ENCODE measurements at regions not wholly inside any gene's neighbourhood (a gene's known extent, or its start where the extent isn't known, plus 50 kb on each side); places are given as distances from the start of the nearest gene placed in this dataset.

- POLR2A ChIA-PET = no interaction called here
- intact Hi-C loops (cut with micrococcal nuclease; ENCODE audit: unreplicated experiment) (no loop called here), in situ Hi-C loops (cut with HindIII; ENCODE audit: extremely low pct_ligation_motif_present, low pct_unique_long_range_greater_than_20kb) (no loop called here)
- Histone ChIP-seq H3K79me2 (ENCODE audit: insufficient read depth, low read length) (no peaks in the 10 kb centered on the region), H4K20me1 (ENCODE audit: insufficient read depth, low read length) (no peaks in the 10 kb centered on the region), H3K4me1 (ENCODE audit: insufficient read depth, low read length) (no peaks in the 10 kb centered on the region), H3K27me3 (ENCODE audit: control insufficient read depth in 1 of 2, insufficient read depth in 2 of 2, low read length in 2 of 2) (no peaks in the 10 kb centered on the region; a peak in 1 of 5 replicates), H3K9me3 (ENCODE audit: low read length) (no peaks in the 10 kb centered on the region), H3K4me3 (replicated peaks in 1 of 3; ENCODE audit: insufficient read depth in 1 of 3, low read depth in 2 of 3, low read length in 3 of 3) (no peak overlapping the region), H3K9ac (ENCODE audit: insufficient read depth, low read depth, low read length) (no peak overlapping the region), H3K4me2 (ENCODE audit: low read depth, low read length) (no peak overlapping the region), H3K36me3 (replicated peaks in 1 of 2; ENCODE audit: control insufficient read depth in 1 of 2, insufficient read depth in 2 of 2, low read length in 2 of 2) (no peaks in the 10 kb centered on the region), H2AFZ (ENCODE audit: low read length) (no peak overlapping the region), H3K27ac (ENCODE audit: extremely low read length, insufficient read depth, low read length) (no peak overlapping the region)
- 100% methylated on average over 2 of the region's 2 CpGs for WGBS (ENCODE audit: low lambda C conversion rate)
- CTCF ChIA-PET (ENCODE audit: low intra/inter-chr PET ratio, low total read pairs) = no interaction called here
- TF ChIP-seq NR0B2 (CRISPR knock-in tag; IDR thresholded peaks at IDR 0.05) (no peak), MTF1 (CRISPR knock-in tag; IDR thresholded peaks at IDR 0.05) (no peak), ZBTB10 (CRISPR knock-in tag; IDR thresholded peaks at IDR 0.05; ENCODE audit: borderline replicate concordance) (no peak), MNT (IDR thresholded peaks at IDR 0.05) (no peak)
- no peak for DNase-seq (ENCODE audit: low spot score)
- no peak for FAIRE-seq
- no peak for ATAC-seq
- no TSS peak for BruUV-seq (replicated peaks)
These were observed 269.2 kb upstream of the NRIP1 start for GRCh38 chr21:15333951-15334350.
